Epidermal melanocyte (primary cell): ENCODE measurements at regions not wholly inside any gene's neighbourhood (a gene's known extent, or its start where the extent isn't known, plus 50 kb on each side); places are given as distances from the start of the nearest gene placed in this dataset.

Experiments used
- DNase-seq: peaks from one replicate; pipeline ENCODE4 v3.0.0; 2011; ENCODE audit warnings: low spot score; ENCODE audit not compliant: insufficient read length

GRCh38 chr4:186360551-186360950, 94.6 kb downstream of the F11 start:
- DNase-seq, result no peak

GRCh38 chr4:186351668-186352194, 85.7 kb downstream of the F11 start:
- no peak for DNase-seq

- no peak for DNase-seq
Observed at GRCh38 chr4:186348433-186348832, 82.4 kb downstream of the F11 start.

GRCh38 chr4:186347743-186348142, 81.8 kb downstream of the F11 start:
- no peak for DNase-seq

GRCh38 chr4:186345184-186345583, 79.2 kb downstream of the F11 start:
- no peak for DNase-seq

- DNase-seq, result no peak
Observed at GRCh38 chr4:186342582-186342981, 76.6 kb downstream of the F11 start.

GRCh38 chr4:186341655-186342054, 75.7 kb downstream of the F11 start:
- DNase-seq, result no peak
